Panc1 (cell line): ENCODE measurements at regions not wholly inside any gene's neighbourhood (a gene's known extent, or its start where the extent isn't known, plus 50 kb on each side); places are given as distances from the start of the nearest gene placed in this dataset.

Experiments
- POLR2AphosphoS5 ChIP-seq: IDR thresholded peaks from 2 replicates; pipeline ENCODE4 v1.6.1; 2012; ENCODE audit warnings: mild to moderate bottlenecking, low read depth, low read length, moderate library complexity
- SIN3A ChIP-seq: IDR thresholded peaks from 2 replicates; pipeline ENCODE4 v1.6.1; 2012; ENCODE audit warnings: low read depth, mild to moderate bottlenecking, low read length, moderate library complexity, borderline replicate concordance; ENCODE audit not compliant: insufficient read depth
- TCF7L2 ChIP-seq: IDR thresholded peaks from 2 replicates; pipeline ENCODE4 v1.6.1; 2011; ENCODE audit warnings: mild to moderate bottlenecking, low read depth, low read length, inconsistent platforms
- TF ChIP-seq, protein P1 (sequence below): fragments of 450-650 bp; IDR thresholded peaks from 2 replicates; pipeline ENCODE4 v1.5.1; 2017; ENCODE audit warnings: mild to moderate bottlenecking
- TF ChIP-seq, protein P2 (sequence below), 2 experiments: IDR thresholded peaks; 2 replicates each; pipeline ENCODE4 v1.6.1; 2011 to 2012; ENCODE audit warnings: low read depth in 2 of 2, control low read depth in 1 of 2, low read length in 1 of 2, mild to moderate bottlenecking in 1 of 2, moderate library complexity in 1 of 2; ENCODE audit not compliant: insufficient read depth in 1 of 2

DNA sequence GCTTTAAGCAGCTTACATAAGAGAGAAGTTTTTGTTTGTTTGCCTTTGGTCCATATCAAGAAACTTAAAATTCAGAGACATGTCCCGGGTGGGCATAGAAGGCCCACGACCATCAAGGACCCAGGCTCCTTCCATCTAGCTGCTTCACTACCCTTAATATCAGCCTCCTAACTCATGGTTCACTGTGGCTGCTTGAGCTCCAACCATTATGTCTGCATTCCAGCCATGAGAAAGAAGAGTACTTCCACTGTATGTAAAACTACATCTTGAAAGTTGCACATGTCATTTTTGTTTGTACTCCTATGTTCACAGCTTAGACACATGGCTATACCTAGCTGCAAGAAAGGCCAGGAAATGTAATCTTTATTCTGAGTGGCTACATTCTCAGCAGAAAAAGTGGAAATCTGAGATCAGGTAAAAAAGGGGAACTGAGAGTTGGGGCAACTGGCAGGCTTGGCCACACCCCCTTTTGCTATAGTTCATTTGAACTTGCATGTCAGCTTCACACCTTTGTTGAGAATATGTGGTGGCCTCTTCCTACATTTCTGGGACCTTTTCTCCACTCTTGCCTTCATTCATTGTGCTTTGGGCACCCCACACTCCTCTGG is 81.3 kb upstream of the TP53I11 start:
- TF ChIP-seq, protein P1, sequence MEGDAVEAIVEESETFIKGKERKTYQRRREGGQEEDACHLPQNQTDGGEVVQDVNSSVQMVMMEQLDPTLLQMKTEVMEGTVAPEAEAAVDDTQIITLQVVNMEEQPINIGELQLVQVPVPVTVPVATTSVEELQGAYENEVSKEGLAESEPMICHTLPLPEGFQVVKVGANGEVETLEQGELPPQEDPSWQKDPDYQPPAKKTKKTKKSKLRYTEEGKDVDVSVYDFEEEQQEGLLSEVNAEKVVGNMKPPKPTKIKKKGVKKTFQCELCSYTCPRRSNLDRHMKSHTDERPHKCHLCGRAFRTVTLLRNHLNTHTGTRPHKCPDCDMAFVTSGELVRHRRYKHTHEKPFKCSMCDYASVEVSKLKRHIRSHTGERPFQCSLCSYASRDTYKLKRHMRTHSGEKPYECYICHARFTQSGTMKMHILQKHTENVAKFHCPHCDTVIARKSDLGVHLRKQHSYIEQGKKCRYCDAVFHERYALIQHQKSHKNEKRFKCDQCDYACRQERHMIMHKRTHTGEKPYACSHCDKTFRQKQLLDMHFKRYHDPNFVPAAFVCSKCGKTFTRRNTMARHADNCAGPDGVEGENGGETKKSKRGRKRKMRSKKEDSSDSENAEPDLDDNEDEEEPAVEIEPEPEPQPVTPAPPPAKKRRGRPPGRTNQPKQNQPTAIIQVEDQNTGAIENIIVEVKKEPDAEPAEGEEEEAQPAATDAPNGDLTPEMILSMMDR = no peak
- TF ChIP-seq POLR2AphosphoS5 (no peak), SIN3A (no peak), TCF7L2 (no peak)
- TF ChIP-seq, protein P2, sequence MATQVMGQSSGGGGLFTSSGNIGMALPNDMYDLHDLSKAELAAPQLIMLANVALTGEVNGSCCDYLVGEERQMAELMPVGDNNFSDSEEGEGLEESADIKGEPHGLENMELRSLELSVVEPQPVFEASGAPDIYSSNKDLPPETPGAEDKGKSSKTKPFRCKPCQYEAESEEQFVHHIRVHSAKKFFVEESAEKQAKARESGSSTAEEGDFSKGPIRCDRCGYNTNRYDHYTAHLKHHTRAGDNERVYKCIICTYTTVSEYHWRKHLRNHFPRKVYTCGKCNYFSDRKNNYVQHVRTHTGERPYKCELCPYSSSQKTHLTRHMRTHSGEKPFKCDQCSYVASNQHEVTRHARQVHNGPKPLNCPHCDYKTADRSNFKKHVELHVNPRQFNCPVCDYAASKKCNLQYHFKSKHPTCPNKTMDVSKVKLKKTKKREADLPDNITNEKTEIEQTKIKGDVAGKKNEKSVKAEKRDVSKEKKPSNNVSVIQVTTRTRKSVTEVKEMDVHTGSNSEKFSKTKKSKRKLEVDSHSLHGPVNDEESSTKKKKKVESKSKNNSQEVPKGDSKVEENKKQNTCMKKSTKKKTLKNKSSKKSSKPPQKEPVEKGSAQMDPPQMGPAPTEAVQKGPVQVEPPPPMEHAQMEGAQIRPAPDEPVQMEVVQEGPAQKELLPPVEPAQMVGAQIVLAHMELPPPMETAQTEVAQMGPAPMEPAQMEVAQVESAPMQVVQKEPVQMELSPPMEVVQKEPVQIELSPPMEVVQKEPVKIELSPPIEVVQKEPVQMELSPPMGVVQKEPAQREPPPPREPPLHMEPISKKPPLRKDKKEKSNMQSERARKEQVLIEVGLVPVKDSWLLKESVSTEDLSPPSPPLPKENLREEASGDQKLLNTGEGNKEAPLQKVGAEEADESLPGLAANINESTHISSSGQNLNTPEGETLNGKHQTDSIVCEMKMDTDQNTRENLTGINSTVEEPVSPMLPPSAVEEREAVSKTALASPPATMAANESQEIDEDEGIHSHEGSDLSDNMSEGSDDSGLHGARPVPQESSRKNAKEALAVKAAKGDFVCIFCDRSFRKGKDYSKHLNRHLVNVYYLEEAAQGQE (IDR thresholded peaks at IDR 0.05; ENCODE audit: insufficient read depth in 1 of 2, low read depth in 2 of 2, low read length in 1 of 2) = no peak
